ENCODE measurements at regions not wholly inside any gene's neighbourhood (a gene's known extent, or its start where the extent isn't known, plus 50 kb on each side); places are given as distances from the start of the nearest gene placed in this dataset.

GRCh38 chr5:35473589-35473988 lies 144.1 kb upstream of the SPEF2 start:
- no peaks in the 10 kb centered on the region for H3K9me3 ChIP-seq
- intact Hi-C loops (cut with DNase I): no loop called here
- no peaks in the 10 kb centered on the region for H3K4me1 ChIP-seq
- no peak overlapping the region for H3K27ac ChIP-seq
- TF ChIP-seq, protein P1, sequence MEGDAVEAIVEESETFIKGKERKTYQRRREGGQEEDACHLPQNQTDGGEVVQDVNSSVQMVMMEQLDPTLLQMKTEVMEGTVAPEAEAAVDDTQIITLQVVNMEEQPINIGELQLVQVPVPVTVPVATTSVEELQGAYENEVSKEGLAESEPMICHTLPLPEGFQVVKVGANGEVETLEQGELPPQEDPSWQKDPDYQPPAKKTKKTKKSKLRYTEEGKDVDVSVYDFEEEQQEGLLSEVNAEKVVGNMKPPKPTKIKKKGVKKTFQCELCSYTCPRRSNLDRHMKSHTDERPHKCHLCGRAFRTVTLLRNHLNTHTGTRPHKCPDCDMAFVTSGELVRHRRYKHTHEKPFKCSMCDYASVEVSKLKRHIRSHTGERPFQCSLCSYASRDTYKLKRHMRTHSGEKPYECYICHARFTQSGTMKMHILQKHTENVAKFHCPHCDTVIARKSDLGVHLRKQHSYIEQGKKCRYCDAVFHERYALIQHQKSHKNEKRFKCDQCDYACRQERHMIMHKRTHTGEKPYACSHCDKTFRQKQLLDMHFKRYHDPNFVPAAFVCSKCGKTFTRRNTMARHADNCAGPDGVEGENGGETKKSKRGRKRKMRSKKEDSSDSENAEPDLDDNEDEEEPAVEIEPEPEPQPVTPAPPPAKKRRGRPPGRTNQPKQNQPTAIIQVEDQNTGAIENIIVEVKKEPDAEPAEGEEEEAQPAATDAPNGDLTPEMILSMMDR (IDR thresholded peaks at IDR 0.05): no peak
- no peaks in the 10 kb centered on the region for H3K36me3 ChIP-seq
- H3K27me3 ChIP-seq: no peaks in the 10 kb centered on the region
- no peak for DNase-seq (ENCODE audit: low spot score in 2 of 2)
- no peak overlapping the region for H3K4me3 ChIP-seq

DNA sequence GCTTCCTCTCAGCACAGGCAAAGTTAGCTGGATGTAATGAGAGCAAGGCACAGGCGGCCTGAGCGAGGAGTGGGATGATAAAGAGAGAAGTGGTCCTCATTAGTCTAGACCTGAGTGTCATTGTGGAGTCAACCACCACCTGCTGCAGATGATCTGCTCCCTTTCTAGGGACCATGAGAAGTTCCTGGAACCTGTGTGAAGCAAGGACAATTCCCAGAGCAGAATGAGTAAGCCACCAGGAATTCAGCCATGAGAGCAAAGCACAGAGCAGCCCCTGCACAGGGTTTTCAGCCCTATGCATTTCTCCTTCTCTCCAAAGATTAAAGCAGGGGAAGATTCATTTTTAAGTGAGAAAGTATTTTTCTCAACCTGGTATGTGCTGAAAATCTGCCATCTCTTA lies 146.8 kb upstream of the SPEF2 start:
- H3K36me3 ChIP-seq: no peaks in the 10 kb centered on the region
- H3K9me3 ChIP-seq: no peaks in the 10 kb centered on the region
- no peak overlapping the region for H3K4me3 ChIP-seq
- no peak overlapping the region for H3K27ac ChIP-seq
- no peaks in the 10 kb centered on the region for H3K4me1 ChIP-seq
- intact Hi-C loops (cut with DNase I): no loop called here
- DNase-seq (ENCODE audit: low spot score in 2 of 2): no peak
- H3K27me3 ChIP-seq: no peaks in the 10 kb centered on the region
- TF ChIP-seq, protein P1 (IDR thresholded peaks at IDR 0.05): no peak

DNA sequence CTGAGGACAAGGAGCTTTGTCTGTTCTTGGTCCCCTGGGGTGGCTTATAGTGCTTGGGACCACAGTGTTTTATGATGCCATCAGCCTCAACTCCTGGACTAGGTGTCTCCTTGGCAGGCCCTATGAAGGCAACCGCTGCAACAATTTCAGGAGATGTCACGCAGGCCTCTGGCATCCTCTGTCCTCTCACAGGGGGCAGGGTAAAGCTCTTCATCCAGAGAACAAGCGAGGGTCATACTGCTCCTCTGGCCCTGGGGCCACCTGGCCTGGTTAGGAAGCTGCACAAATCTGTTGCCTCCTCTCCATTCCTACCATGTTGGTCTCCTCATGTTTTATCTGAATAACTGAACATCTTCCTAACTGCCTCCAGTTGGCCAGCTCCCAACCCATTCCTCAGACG lies 148.9 kb upstream of the SPEF2 start:
- intact Hi-C loops (cut with DNase I): no loop called here
- Histone ChIP-seq H3K4me1 (no peaks in the 10 kb centered on the region), H3K27ac (no peak overlapping the region), H3K27me3 (no peaks in the 10 kb centered on the region), H3K36me3 (no peaks in the 10 kb centered on the region), H3K9me3 (no peaks in the 10 kb centered on the region), H3K4me3 (no peak overlapping the region)
- DNase-seq (ENCODE audit: low spot score in 2 of 2): no peak
- TF ChIP-seq, protein P1 (IDR thresholded peaks at IDR 0.05): no peak

DNA sequence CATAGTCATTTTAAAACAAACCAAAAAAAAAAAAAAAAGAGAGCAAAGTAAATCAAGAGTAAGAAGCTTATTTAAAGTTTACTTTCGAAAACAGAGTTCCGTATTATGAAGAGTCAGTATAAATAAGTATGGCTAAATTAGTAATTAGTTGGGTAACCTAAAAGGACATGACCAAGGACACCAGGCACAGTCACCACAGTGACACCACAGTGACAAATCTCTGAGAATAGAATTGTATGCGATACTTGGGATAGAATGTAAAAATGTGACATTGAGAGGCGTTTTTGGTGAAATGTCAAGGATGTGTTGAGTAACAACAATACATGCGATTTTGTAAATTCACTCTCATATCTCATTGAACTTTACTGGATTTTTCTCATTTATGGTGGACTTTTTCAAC lies 150.9 kb upstream of the SPEF2 start:
- intact Hi-C loops (cut with DNase I): no loop called here
- Histone ChIP-seq H3K4me3 (no peak overlapping the region), H3K4me1 (no peaks in the 10 kb centered on the region), H3K27ac (no peak overlapping the region), H3K9me3 (no peaks in the 10 kb centered on the region), H3K36me3 (no peaks in the 10 kb centered on the region), H3K27me3 (no peaks in the 10 kb centered on the region)
- DNase-seq (ENCODE audit: low spot score in 2 of 2): no peak
- TF ChIP-seq, protein P1 (IDR thresholded peaks at IDR 0.05): no peak

DNA sequence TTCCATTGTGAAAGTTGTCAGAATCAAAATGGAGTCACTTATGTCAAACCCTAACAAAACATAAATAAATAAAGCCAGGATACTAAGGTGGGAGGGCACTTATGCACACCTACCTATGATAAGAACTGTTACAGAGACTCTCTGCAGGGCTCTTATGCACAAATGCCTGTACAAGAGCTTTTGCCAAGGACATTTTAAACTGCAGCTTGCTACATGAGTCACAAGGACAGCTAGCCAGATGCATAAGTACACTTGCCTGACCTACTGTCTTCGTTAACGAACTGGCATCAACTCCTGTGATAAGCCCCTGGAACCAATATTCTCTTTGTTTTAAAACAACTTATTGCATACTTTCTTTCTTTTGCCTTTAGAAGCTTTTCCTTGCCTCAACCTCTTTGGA lies 152.9 kb upstream of the SPEF2 start:
- no peaks in the 10 kb centered on the region for H3K27me3 ChIP-seq
- TF ChIP-seq, protein P1 (IDR thresholded peaks at IDR 0.05): no peak
- no peaks in the 10 kb centered on the region for H3K9me3 ChIP-seq
- H3K36me3 ChIP-seq: no peaks in the 10 kb centered on the region
- no peak for DNase-seq (ENCODE audit: low spot score in 2 of 2)
- no peak overlapping the region for H3K4me3 ChIP-seq
- no peaks in the 10 kb centered on the region for H3K4me1 ChIP-seq
- intact Hi-C loops (cut with DNase I): no loop called here
- no peak overlapping the region for H3K27ac ChIP-seq

DNA sequence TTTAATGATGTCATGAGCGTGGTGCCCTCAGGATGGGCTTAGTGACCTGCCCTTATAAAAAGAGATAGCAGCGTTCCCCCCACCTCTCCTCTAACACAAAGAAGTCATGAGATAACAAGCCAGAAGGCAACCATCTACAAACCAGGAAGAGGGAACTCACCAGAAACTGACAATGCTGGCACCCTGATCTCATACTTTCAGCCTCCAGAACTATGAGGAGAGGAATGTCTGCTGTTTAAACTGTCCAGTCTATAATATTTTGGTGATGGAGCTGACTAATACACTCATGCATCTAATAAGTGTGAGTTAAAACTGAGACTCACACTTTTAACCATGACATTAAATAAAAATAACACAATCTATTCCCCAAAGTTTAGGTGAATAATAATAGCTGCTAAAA lies 156.1 kb upstream of the SPEF2 start:
- TF ChIP-seq, protein P1 (IDR thresholded peaks at IDR 0.05): no peak
- intact Hi-C loops (cut with DNase I): no loop called here
- Histone ChIP-seq H3K27me3 (no peaks in the 10 kb centered on the region), H3K4me3 (no peak overlapping the region), H3K36me3 (no peaks in the 10 kb centered on the region), H3K9me3 (no peaks in the 10 kb centered on the region), H3K27ac (no peak overlapping the region), H3K4me1 (no peaks in the 10 kb centered on the region)
- DNase-seq (ENCODE audit: low spot score in 2 of 2): no peak
